Mesenchymal stem cell (in vitro differentiated cells and primary cell): ENCODE measurements at regions not wholly inside any gene's neighbourhood (a gene's known extent, or its start where the extent isn't known, plus 50 kb on each side); places are given as distances from the start of the nearest gene placed in this dataset.
A peak's percentile ranks its signal among the peaks of the same experiment; 100 is the strongest.

ENCODE experiments used
- DNase-seq: peaks from one replicate; pipeline ENCODE4 v3.0.0-alpha.2; 2013
- H2AFZ ChIP-seq: one replicate; pipeline ENCODE4 v1.6.1; 2013; ENCODE audit warnings: low read depth, mild to moderate bottlenecking, control low read depth, inconsistent platforms, low read length, moderate library complexity
- H2AK5ac ChIP-seq: 2 replicates; pipeline ENCODE4 v1.6.1; 2013; ENCODE audit warnings: low read length, moderate library complexity, mild to moderate bottlenecking, inconsistent platforms; ENCODE audit not compliant: severe bottlenecking
- H2BK120ac ChIP-seq: one replicate; pipeline ENCODE4 v1.6.1; 2013; ENCODE audit warnings: low read depth, mild to moderate bottlenecking, inconsistent platforms, low read length, moderate library complexity
- H2BK12ac ChIP-seq, 2 experiments: one replicate each; pipeline ENCODE4 v1.6.1; 2013; ENCODE audit warnings: inconsistent platforms in 2 of 2, low read length in 2 of 2, mild to moderate bottlenecking in 2 of 2, moderate library complexity in 2 of 2, control low read depth in 1 of 2
- H2BK15ac ChIP-seq: one replicate; pipeline ENCODE4 v1.6.1; 2013; ENCODE audit warnings: mild to moderate bottlenecking, low read depth, inconsistent platforms; ENCODE audit not compliant: poor library complexity, severe bottlenecking
- H2BK5ac ChIP-seq: 2 replicates; pipeline ENCODE4 v1.6.1; 2013; ENCODE audit warnings: low read depth, mild to moderate bottlenecking, low read length, control low read depth, inconsistent platforms; ENCODE audit not compliant: poor library complexity, severe bottlenecking
- H3K14ac ChIP-seq, 2 experiments: one replicate each; pipeline ENCODE4 v1.6.1; 2013; ENCODE audit warnings: inconsistent platforms in 2 of 2, low read length in 2 of 2, control low read depth in 1 of 2, mild to moderate bottlenecking in 1 of 2, moderate library complexity in 1 of 2
- H3K18ac ChIP-seq, 2 experiments: one replicate each; pipeline ENCODE4 v1.6.1; 2013; ENCODE audit warnings: inconsistent platforms in 2 of 2, low read length in 2 of 2, control low read depth in 1 of 2, low read depth in 1 of 2, mild to moderate bottlenecking in 1 of 2
- H3K23ac ChIP-seq, 2 experiments: one replicate each; pipeline ENCODE4 v1.6.1; 2013; ENCODE audit warnings: inconsistent platforms in 2 of 2, low read length in 2 of 2, mild to moderate bottlenecking in 2 of 2, moderate library complexity in 2 of 2, control low read depth in 1 of 2
- H3K27ac ChIP-seq: 2 replicates; pipeline ENCODE4 v1.5.1; 2013; ENCODE audit warnings: mild to moderate bottlenecking, moderate library complexity, low read length, control low read depth, inconsistent platforms; ENCODE audit not compliant: poor library complexity, severe bottlenecking
- H3K27me3 ChIP-seq, 2 experiments: 2 replicates each; pipeline versions ENCODE4 v1.6.1 to v1.7.0; 2013; ENCODE audit warnings: low read length in 2 of 2, mild to moderate bottlenecking in 2 of 2, moderate library complexity in 2 of 2, control low read depth in 1 of 2, inconsistent platforms in 1 of 2; ENCODE audit not compliant: control insufficient read depth in 1 of 2, insufficient read depth in 1 of 2
- H3K36me3 ChIP-seq, 2 experiments: 2 replicates each; pipeline versions ENCODE4 v1.6.1 to v1.7.0; 2013; ENCODE audit warnings: low read length in 2 of 2, control low read depth in 1 of 2, inconsistent platforms in 1 of 2, low read depth in 1 of 2, mild to moderate bottlenecking in 1 of 2; ENCODE audit not compliant: insufficient read depth in 2 of 2, control insufficient read depth in 1 of 2
- H3K4ac ChIP-seq, 2 experiments: one replicate each; pipeline ENCODE4 v1.6.1; 2013; ENCODE audit warnings: inconsistent platforms in 2 of 2, low read length in 2 of 2, mild to moderate bottlenecking in 2 of 2, moderate library complexity in 2 of 2, control low read depth in 1 of 2, low read depth in 1 of 2
- H3K4me1 ChIP-seq: 2 replicates; pipeline ENCODE4 v1.6.1; 2013; ENCODE audit warnings: low read depth, low read length, control low read depth; ENCODE audit not compliant: control insufficient read depth, insufficient read depth
- H3K4me2 ChIP-seq: 2 replicates; pipeline ENCODE4 v1.6.1; 2013; ENCODE audit warnings: low read length, mild to moderate bottlenecking, inconsistent platforms; ENCODE audit not compliant: poor library complexity, severe bottlenecking
- H3K4me3 ChIP-seq, 2 experiments: 2 replicates each; pipeline versions ENCODE4 v1.5.1 to v1.7.0; 2013; ENCODE audit warnings: low read length in 2 of 2, mild to moderate bottlenecking in 2 of 2, control low read depth in 1 of 2, low read depth in 1 of 2; ENCODE audit not compliant: insufficient read depth in 1 of 2
- H3K79me1 ChIP-seq: replicated peaks from 2 replicates; pipeline ENCODE4 v1.6.1; 2013; ENCODE audit warnings: mild to moderate bottlenecking, control low read depth, low read length, inconsistent platforms; ENCODE audit not compliant: poor library complexity, severe bottlenecking
- H3K9ac ChIP-seq: 2 replicates; pipeline ENCODE4 v1.7.0; 2013; ENCODE audit warnings: mild to moderate bottlenecking, low read length, moderate library complexity
- H3K9me3 ChIP-seq: 2 replicates; pipeline ENCODE4 v1.7.0; 2013; ENCODE audit warnings: mild to moderate bottlenecking, low read length; ENCODE audit not compliant: control insufficient read depth
- H4K8ac ChIP-seq: one replicate; pipeline ENCODE4 v1.6.1; 2013; ENCODE audit warnings: inconsistent platforms, mild to moderate bottlenecking, low read length, moderate library complexity
- H4K91ac ChIP-seq: one replicate; pipeline ENCODE4 v1.6.1; 2013; ENCODE audit warnings: mild to moderate bottlenecking, low read length, inconsistent platforms
- WGBS: methylation state at CpG from one replicate; pipeline ENCODE4 v1.1.7; 2013; ENCODE audit warnings: mixed read lengths; 5-methylcytosine and 5-hydroxymethylcytosine counted together

DNA sequence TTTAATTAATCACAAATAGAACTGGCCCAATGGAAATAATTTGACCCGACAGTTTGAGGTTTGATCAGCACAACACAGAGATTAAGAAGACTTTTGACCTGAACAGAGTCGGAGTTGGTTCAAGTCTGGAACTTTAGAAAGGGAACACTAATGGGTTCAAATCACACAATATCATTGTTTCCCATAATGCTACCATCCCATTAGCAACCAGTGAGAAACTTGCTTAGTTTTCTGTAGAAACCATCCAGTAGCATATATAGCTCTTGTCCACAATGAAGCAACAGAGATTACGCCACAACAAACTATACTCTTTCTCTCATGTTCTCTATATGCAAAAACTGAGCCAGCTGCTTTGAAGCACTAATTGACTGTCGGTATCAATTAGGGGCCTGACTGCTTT is 376.9 kb upstream of the SPRY2 start:
- WGBS: 85% methylated on average over 3 of the region's 4 CpGs
- Histone ChIP-seq H3K36me3 (no peaks in the 10 kb centered on the region), H3K14ac (no peak overlapping the region), H3K4me1 (no peaks in the 10 kb centered on the region), H4K91ac (no peak overlapping the region), H3K27me3 (peaks cover 0 to 5% of the 10 kb centered on the region in 2 experiments), H2BK120ac (no peak overlapping the region), H3K4me2 (no peak overlapping the region), H3K4me3 (no peak overlapping the region), H3K9me3 (peaks cover 4% of the 10 kb centered on the region), H2BK5ac (no peak overlapping the region), H3K9ac (no peak overlapping the region), H3K18ac (no peak overlapping the region), H3K23ac (no peak overlapping the region), H2AFZ (no peak overlapping the region), H2BK12ac (no peak overlapping the region), H3K27ac (no peak overlapping the region), H2BK15ac (no peak overlapping the region), H4K8ac (no peak overlapping the region), H2AK5ac (no peak overlapping the region), H3K79me1 (no peaks in the 10 kb centered on the region), H3K4ac (no peak overlapping the region)
- no peak for DNase-seq

DNA sequence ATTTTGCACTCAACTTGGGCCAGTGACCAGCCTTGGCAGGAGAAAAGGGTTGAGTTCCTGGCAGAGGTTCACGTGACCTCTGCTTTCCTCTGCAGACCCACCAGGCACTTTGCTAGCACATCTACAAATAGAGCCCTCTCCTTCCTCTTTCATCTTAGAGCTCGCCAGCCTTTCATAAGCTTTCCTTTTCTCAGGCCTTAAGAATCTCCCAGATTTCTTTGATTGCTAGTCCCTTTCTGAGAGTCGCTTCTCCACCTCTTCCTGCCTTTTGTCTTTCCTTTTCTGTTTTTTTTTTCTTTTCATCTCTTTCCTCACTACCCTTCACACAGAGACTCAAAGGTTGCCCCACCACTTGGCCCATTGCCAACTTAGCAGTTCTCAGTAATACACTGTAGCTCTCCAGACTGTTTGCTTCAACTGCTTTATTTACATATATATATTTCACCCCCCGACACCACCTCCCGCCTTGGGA is 375.7 kb upstream of the SPRY2 start:
- 59% methylated on average over 3 of the region's 5 CpGs for WGBS
- H3K14ac ChIP-seq: no peak overlapping the region
- H3K4me3 ChIP-seq: no peak overlapping the region
- H2AK5ac ChIP-seq: no peak overlapping the region
- H2AFZ ChIP-seq: peak overlapping the region; percentile 14
- H3K4me2 ChIP-seq: peak overlapping the region; percentile 21
- peaks cover 0 to 5% of the 10 kb centered on the region in 2 experiments for H3K27me3 ChIP-seq
- H2BK12ac ChIP-seq: no peak overlapping the region
- H3K27ac ChIP-seq: no peak overlapping the region
- peak; percentile 62 for DNase-seq
- H3K18ac ChIP-seq: no peak overlapping the region
- no peak overlapping the region for H3K9ac ChIP-seq
- no peak overlapping the region for H2BK5ac ChIP-seq
- H4K91ac ChIP-seq: no peak overlapping the region
- no peak overlapping the region for H2BK120ac ChIP-seq
- H4K8ac ChIP-seq: no peak overlapping the region
- no peak overlapping the region for H2BK15ac ChIP-seq
- H3K4ac ChIP-seq: no peak overlapping the region
- H3K36me3 ChIP-seq: no peaks in the 10 kb centered on the region
- no peaks in the 10 kb centered on the region for H3K79me1 ChIP-seq
- peaks cover 5% of the 10 kb centered on the region for H3K9me3 ChIP-seq
- no peaks in the 10 kb centered on the region for H3K4me1 ChIP-seq
- no peak overlapping the region for H3K23ac ChIP-seq

GRCh38 chr13:80712026-80712425 is 371.1 kb upstream of the SPRY2 start:
- no peak overlapping the region for H3K4me2 ChIP-seq
- H2BK12ac ChIP-seq: no peak overlapping the region
- H2BK15ac ChIP-seq: no peak overlapping the region
- H4K8ac ChIP-seq: no peak overlapping the region
- H4K91ac ChIP-seq: no peak overlapping the region
- no peak overlapping the region for H2BK5ac ChIP-seq
- H3K79me1 ChIP-seq: no peaks in the 10 kb centered on the region
- no peak overlapping the region for H3K18ac ChIP-seq
- no peak overlapping the region for H2BK120ac ChIP-seq
- H3K36me3 ChIP-seq: no peaks in the 10 kb centered on the region
- peaks cover 0 to 7% of the 10 kb centered on the region in 2 experiments for H3K27me3 ChIP-seq
- H3K23ac ChIP-seq: no peak overlapping the region
- no peak overlapping the region for H2AFZ ChIP-seq
- 95% methylated on average over 2 of the region's 2 CpGs for WGBS
- H3K4me3 ChIP-seq: no peak overlapping the region
- no peak overlapping the region for H3K4ac ChIP-seq
- H2AK5ac ChIP-seq: no peak overlapping the region
- H3K14ac ChIP-seq: no peak overlapping the region
- no peak overlapping the region for H3K27ac ChIP-seq
- H3K9ac ChIP-seq: no peak overlapping the region
- H3K4me1 ChIP-seq: no peaks in the 10 kb centered on the region
- no peak for DNase-seq
- peaks cover 5% of the 10 kb centered on the region for H3K9me3 ChIP-seq

- Histone ChIP-seq H3K36me3 (no peaks in the 10 kb centered on the region), H3K4me2 (no peak overlapping the region), H2AK5ac (no peak overlapping the region), H3K14ac (no peak overlapping the region), H3K4me1 (no peaks in the 10 kb centered on the region), H3K18ac (no peak overlapping the region), H3K27me3 (peaks cover 0 to 7% of the 10 kb centered on the region in 2 experiments), H2AFZ (no peak overlapping the region), H3K4me3 (no peak overlapping the region), H4K91ac (no peak overlapping the region), H4K8ac (no peak overlapping the region), H2BK5ac (no peak overlapping the region), H3K79me1 (no peaks in the 10 kb centered on the region), H2BK120ac (no peak overlapping the region), H3K27ac (no peak overlapping the region), H3K4ac (no peak overlapping the region), H3K9ac (no peak overlapping the region), H3K23ac (no peak overlapping the region), H3K9me3 (peaks cover 5% of the 10 kb centered on the region), H2BK15ac (no peak overlapping the region), H2BK12ac (no peak overlapping the region)
- no peak for DNase-seq
Observed at GRCh38 chr13:80708791-80709190, 367.9 kb upstream of the SPRY2 start.
